ENCODE measurements at regions not wholly inside any gene's neighbourhood (a gene's known extent, or its start where the extent isn't known, plus 50 kb on each side); places are given as distances from the start of the nearest gene placed in this dataset.
A peak's percentile ranks its signal among the peaks of the same experiment; 100 is the strongest.
"Not testable (repeated sequence)": the region's sequence is repeated elsewhere in the genome, so short reads cannot be mapped to it uniquely, and the experiment has no call there.

- DNase-seq (ENCODE audit: low read depth): no peak
These were observed 68.0 kb upstream of the MAP9 start for GRCh38 chr4:155444721-155445120.

- DNase-seq (ENCODE audit: low read depth): peak; percentile 38
These were observed 65.7 kb upstream of the MAP9 start for GRCh38 chr4:155442267-155443105.

GRCh38 chr4:155441475-155441874, 64.7 kb upstream of the MAP9 start:
- DNase-seq (ENCODE audit: low read depth): no peak

- DNase-seq (ENCODE audit: low read depth): not testable (repeated sequence)
These were observed 63.0 kb upstream of the MAP9 start for GRCh38 chr4:155439760-155440159.

- DNase-seq (ENCODE audit: low read depth): no peak
These were observed 58.1 kb upstream of the MAP9 start for GRCh38 chr4:155434904-155435303.

GRCh38 chr4:155434366-155434765, 57.6 kb upstream of the MAP9 start:
- no peak for DNase-seq (ENCODE audit: low read depth)

- no peak for DNase-seq (ENCODE audit: low read depth)
These were observed 57.0 kb upstream of the MAP9 start for GRCh38 chr4:155433636-155434360.

- no peak for DNase-seq (ENCODE audit: low read depth)
These were observed 54.4 kb upstream of the MAP9 start for GRCh38 chr4:155430895-155431795.

- no peak for DNase-seq (ENCODE audit: low read depth)
These were observed 51.4 kb upstream of the MAP9 start for GRCh38 chr4:155428128-155428527.

GRCh38 chr4:155426953-155427352, 50.2 kb upstream of the MAP9 start:
- DNase-seq (ENCODE audit: low read depth): no peak
